ENCODE measurements at regions not wholly inside any gene's neighbourhood (a gene's known extent, or its start where the extent isn't known, plus 50 kb on each side); places are given as distances from the start of the nearest gene placed in this dataset.

DNA sequence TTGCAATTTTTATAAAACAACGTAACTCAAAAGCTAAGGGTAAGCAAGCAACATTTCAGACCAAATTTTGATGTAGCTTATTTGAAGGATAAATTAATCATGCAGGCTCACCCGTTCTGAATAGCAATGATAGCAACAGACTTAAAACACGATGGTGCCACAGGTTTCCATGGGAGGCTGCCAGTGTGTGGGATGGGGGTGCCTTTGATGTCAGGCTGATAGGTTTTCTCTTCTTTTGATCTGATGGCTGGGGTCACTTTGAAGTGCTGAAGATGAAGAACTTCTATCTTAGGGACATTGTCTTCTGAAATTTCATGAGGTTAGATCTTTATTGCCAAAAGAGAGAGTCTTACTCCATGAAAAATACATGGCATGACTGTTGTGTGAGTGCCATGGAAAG, 206.8 kb downstream of the LPIN1 start:
- TF ChIP-seq, protein P1, sequence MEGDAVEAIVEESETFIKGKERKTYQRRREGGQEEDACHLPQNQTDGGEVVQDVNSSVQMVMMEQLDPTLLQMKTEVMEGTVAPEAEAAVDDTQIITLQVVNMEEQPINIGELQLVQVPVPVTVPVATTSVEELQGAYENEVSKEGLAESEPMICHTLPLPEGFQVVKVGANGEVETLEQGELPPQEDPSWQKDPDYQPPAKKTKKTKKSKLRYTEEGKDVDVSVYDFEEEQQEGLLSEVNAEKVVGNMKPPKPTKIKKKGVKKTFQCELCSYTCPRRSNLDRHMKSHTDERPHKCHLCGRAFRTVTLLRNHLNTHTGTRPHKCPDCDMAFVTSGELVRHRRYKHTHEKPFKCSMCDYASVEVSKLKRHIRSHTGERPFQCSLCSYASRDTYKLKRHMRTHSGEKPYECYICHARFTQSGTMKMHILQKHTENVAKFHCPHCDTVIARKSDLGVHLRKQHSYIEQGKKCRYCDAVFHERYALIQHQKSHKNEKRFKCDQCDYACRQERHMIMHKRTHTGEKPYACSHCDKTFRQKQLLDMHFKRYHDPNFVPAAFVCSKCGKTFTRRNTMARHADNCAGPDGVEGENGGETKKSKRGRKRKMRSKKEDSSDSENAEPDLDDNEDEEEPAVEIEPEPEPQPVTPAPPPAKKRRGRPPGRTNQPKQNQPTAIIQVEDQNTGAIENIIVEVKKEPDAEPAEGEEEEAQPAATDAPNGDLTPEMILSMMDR (IDR thresholded peaks at IDR 0.05) = no peak
- TF ChIP-seq POLR2A (IDR thresholded peaks at IDR 0.05) = no peak

Measured in Peyer's patch (tissue), 4 donors.